ENCODE measurements at regions not wholly inside any gene's neighbourhood (a gene's known extent, or its start where the extent isn't known, plus 50 kb on each side); places are given as distances from the start of the nearest gene placed in this dataset.

GRCh38 chr12:47419497-47419896, 286.3 kb downstream of the RPAP3 start:
- Histone ChIP-seq H3K4me1 (ENCODE audit: control insufficient read depth, insufficient read depth, low read length) (peaks cover 4% of the 10 kb centered on the region; the same call in 1 of the 2 replicates), H3K14ac (replicated peaks; ENCODE audit: low read depth, low read length) (no peak overlapping the region), H2BK5ac (ENCODE audit: low read depth, low read length, poor library complexity, severe bottlenecking) (no peak overlapping the region), H3K56ac (ENCODE audit: extremely low read depth, insufficient read depth, low read length) (no peak overlapping the region), H2AFZ (replicated peaks; ENCODE audit: low read length, poor library complexity) (no peak overlapping the region), H3K36me3 (ENCODE audit: control insufficient read depth, insufficient read depth, low read length) (no peaks in the 10 kb centered on the region), H3K4me2 (ENCODE audit: low read depth, low read length) (peak overlapping the region; percentile 50), H4K5ac (ENCODE audit: low read depth, low read length) (no peak overlapping the region), H2AK9ac (replicated peaks; ENCODE audit: low read depth, low read length, poor library complexity) (no peak overlapping the region), H3K9me1 (ENCODE audit: insufficient read depth, low read length) (no peaks in the 10 kb centered on the region; the same call in 1 of the 2 replicates), H2AK5ac (ENCODE audit: low read depth, low read length) (no peak overlapping the region), H3K4me3 (ENCODE audit: insufficient read depth, low read depth, low read length) (no peak overlapping the region), H3K9ac (ENCODE audit: low read depth, low read length) (no peak overlapping the region), H3K18ac (ENCODE audit: low read depth, low read length) (peak overlapping the region; percentile 33; the same call in 1 of the 2 replicates), H3K9me3 (ENCODE audit: control insufficient read depth, insufficient read depth, low read length) (no peaks in the 10 kb centered on the region), H3K23ac (ENCODE audit: low read depth, low read length) (no peak overlapping the region), H3K27me3 (ENCODE audit: control insufficient read depth, insufficient read depth, low read length) (no peaks in the 10 kb centered on the region), H2BK20ac (ENCODE audit: low read depth, low read length) (no peak overlapping the region), H4K20me1 (ENCODE audit: insufficient read depth, low read length) (no peaks in the 10 kb centered on the region), H2BK15ac (ENCODE audit: low read depth, low read length) (no peak overlapping the region), H2BK120ac (ENCODE audit: low read depth, low read length) (no peak overlapping the region), H3K79me1 (ENCODE audit: low read depth in 1 of 2, low read length in 2 of 2) (no peaks in the 10 kb centered on the region), H3K27ac (ENCODE audit: insufficient read depth, low read length) (no peak overlapping the region), H3K4ac (ENCODE audit: low read depth, low read length) (no peak overlapping the region), H4K91ac (ENCODE audit: insufficient read depth, low read depth, low read length) (no peak overlapping the region), H4K8ac (ENCODE audit: low read depth in 2 of 2, low read length in 2 of 2) (no peak overlapping the region)
- intact Hi-C loops (cut with micrococcal nuclease), result no loop called here
- TF ChIP-seq BHLHE40 (IDR thresholded peaks at IDR 0.05; ENCODE audit: low read depth, low read length) (peak; percentile 15; the same call in 1 of the 2 replicates), CEBPB (IDR thresholded peaks at IDR 0.05; ENCODE audit: low read depth, low read length) (no peak), FOS (IDR thresholded peaks at IDR 0.05; ENCODE audit: low read depth, low read length) (peak; percentile 64)
- in situ Hi-C loops (cut with MboI; ENCODE audit: low sequenced_read_pairs), result no loop called here
- ChIA-PET POLR2A (ENCODE audit: unreplicated experiment) (no interaction called here), CTCF (interaction anchor here (0.6 kb wide), 1 partner anchor 22 kb away, joined by 3 read pairs; no protein-coding TSS in a partner anchor)
- dilution Hi-C loops (cut with HindIII; ENCODE audit: low sequenced_read_pairs, unreplicated experiment), result no loop called here
- peak; percentile 79 for DNase-seq
- no CpG with 5 or more reads among the region's 2 CpGs for WGBS, 2 experiments (ENCODE audit: extremely low coverage in 2 of 2, insufficient read length in 1 of 2)
- peak; percentile 89 for ATAC-seq (ENCODE audit: low read depth)
- no TSS peak for BruUV-seq (replicated peaks)
